Loucy (cell line): ENCODE measurements at regions not wholly inside any gene's neighbourhood (a gene's known extent, or its start where the extent isn't known, plus 50 kb on each side); places are given as distances from the start of the nearest gene placed in this dataset.

Experiments
- EZH2phosphoT487 ChIP-seq: fragments of 200-600 bp; IDR thresholded peaks from 2 replicates; pipeline ENCODE4 v1.6.1; 2018; ENCODE audit warnings: antibody characterized with exemption, mild to moderate bottlenecking, moderate library complexity, borderline replicate concordance
- TF ChIP-seq, protein P1 (sequence below): fragments of 200-600 bp; sonication (generic); conservative IDR thresholded peaks from 2 replicates; pipeline ENCODE4 v1.5.1; 2014; ENCODE audit warnings: mild to moderate bottlenecking, antibody characterized with exemption, low read length

DNA sequence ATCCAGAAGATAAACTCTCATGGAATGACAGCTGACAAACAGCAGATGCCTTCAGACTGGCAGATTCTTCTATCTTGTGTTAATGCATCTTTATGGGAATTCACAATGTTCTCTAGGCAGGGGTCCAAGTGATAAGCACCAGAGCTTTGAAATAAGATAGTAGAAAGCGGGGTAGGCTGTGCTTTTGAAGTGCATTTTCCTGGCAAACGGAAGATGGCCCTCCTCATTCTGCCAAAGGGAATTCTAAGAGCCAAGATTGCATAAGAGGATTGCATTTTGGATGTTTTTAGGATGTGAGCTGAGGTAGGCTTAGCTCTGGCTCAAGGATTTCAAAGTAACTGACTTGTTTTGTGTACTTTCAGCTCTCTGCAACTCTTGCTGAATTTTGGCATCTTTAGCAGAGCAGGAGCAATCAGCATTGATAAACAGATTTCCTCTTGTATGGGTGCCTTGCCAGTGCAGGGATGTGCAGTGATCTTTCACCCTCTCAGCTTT is 298.5 kb upstream of the KLF6 start:
- TF ChIP-seq, protein P1, sequence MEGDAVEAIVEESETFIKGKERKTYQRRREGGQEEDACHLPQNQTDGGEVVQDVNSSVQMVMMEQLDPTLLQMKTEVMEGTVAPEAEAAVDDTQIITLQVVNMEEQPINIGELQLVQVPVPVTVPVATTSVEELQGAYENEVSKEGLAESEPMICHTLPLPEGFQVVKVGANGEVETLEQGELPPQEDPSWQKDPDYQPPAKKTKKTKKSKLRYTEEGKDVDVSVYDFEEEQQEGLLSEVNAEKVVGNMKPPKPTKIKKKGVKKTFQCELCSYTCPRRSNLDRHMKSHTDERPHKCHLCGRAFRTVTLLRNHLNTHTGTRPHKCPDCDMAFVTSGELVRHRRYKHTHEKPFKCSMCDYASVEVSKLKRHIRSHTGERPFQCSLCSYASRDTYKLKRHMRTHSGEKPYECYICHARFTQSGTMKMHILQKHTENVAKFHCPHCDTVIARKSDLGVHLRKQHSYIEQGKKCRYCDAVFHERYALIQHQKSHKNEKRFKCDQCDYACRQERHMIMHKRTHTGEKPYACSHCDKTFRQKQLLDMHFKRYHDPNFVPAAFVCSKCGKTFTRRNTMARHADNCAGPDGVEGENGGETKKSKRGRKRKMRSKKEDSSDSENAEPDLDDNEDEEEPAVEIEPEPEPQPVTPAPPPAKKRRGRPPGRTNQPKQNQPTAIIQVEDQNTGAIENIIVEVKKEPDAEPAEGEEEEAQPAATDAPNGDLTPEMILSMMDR, result no peak
- TF ChIP-seq EZH2phosphoT487, result no peak
